Stimulated activated naive CD8-positive, alpha-beta T cell treated with anti-CD3 and anti-CD28 coated beads, Interleukin-15, Interleukin-2, amounts not matched to agents 100 U/mL and 50 U/mL, for 24 hours (primary cell): ENCODE measurements at regions not wholly inside any gene's neighbourhood (a gene's known extent, or its start where the extent isn't known, plus 50 kb on each side); places are given as distances from the start of the nearest gene placed in this dataset.
"Not testable (repeated sequence)": the region's sequence is repeated elsewhere in the genome, so short reads cannot be mapped to it uniquely, and the experiment has no call there.

Experiments used
- ATAC-seq: fragments of 150-1000 bp; cut with Tn5 transposase; one replicate; pipeline ENCODE4 v1.10.0; 2021
- DNase-seq: peaks from one replicate; pipeline ENCODE4 v3.0.0; 2021

DNA sequence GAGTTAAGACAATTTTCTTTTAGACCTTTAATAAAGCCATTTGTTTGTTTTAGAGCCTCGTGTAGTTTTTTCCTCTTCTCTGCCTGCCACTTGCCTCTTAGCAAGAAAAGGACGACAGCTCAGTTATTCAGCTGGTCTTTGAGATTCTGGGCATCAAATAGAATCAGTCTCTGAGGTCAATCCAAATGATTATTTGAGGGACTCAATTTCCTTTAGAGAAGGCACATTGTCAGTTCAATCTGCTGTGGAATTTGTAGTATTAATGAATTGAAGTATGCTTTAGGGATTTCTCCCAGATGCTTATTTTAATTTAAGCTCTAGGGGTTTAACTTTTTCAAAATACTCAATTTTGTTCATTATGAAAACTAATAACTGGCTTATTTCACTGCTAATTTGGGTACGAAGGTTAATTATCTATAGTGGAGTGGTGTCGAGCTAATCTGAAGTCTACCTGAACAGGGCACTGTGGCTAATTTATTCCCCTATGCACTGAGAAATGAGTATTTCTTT lies 841.2 kb upstream of the AUTS2 start:
- no peak for DNase-seq

DNA sequence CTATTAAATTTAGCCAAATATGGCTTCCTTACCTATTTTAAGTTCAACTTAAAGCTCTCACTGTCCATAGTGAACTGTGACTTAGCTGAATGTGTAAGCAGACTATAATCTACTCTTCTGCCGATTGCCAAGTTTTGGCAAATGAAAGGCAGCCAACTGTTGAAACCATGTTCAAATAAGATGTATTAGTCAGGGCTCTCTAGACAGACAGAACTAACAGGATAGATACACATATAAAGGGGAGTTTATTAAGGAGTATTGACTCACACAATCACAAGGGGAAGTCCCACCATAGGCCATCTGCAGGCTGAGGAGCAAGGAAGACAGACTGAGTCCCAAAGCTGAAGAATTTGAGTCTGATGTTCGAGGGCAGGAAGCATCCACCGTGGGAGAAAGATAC lies 837.7 kb upstream of the AUTS2 start:
- ATAC-seq: no peak
- DNase-seq: no peak

More for the DNA sequence above, 841.2 kb upstream of the AUTS2 start:
- ATAC-seq: no peak

- DNase-seq (no peak), ATAC-seq (no peak)
Measured at GRCh38 chr7:68767462-68767861, 830.8 kb upstream of the AUTS2 start.

DNA sequence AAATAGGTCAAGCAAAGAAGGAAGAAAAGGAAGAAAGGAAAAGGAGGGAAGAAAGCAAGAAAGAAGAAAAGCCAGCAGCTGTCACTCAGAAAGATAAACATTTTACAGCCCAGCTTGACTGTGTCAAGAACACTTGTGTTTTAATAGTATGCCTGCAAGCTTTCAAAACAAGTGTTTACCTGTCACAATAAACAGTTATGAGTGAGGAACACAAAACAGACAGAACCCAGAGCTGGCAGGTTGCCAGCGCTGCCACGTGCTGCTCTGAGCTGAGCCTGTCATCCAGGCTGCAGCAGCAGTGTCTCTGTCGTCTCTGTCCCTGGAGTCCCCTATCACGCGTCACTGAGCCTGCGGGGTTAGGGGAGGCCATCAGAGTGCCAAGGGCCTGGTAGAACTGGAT lies 827.6 kb upstream of the AUTS2 start:
- ATAC-seq: no peak
- DNase-seq: no peak

DNA sequence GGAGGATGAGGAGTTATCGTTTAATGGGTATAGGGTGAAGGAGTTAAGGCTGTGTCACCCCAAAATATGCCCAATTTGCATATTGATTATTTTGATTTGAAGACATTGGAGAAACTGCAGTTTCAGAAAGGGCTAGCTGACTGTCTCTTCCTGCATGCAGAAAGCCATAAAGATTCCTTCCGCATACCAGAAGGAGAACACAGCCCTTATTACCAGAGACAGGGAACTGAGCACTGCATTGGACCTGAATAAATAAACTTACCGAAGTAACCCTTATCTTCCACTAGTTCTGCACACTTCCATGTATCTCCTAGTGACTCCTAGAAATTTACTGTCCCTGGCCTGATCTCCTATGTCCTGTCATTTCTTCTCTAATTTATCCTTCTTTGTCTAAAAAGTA lies 821.9 kb upstream of the AUTS2 start:
- no peak for DNase-seq
- no peak for ATAC-seq

- no peak for DNase-seq
- no peak for ATAC-seq
Measured at GRCh38 chr7:68783684-68784083, 814.6 kb upstream of the AUTS2 start.

DNA sequence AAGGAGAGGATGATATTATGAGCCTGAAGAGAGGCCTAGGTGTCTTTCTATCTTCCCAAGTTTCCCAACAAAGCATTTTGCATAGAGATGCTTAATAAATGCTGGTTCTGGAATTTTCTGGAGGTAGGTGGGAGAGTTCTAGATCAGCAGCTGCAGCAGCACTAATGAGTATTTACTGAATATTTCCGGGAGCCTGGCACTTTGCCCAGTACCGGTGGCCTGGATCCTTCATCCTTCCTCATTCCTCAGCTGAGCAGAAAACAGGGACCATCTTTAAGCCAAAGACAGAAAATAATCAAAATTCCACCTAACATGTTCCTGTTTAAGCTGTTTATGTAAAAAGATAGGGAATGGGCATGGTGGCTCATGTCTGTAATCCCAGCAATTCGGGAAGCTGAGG lies 813.2 kb upstream of the AUTS2 start:
- ATAC-seq (no peak), DNase-seq (no peak)

GRCh38 chr7:68787566-68787965 lies 810.7 kb upstream of the AUTS2 start:
- DNase-seq (no peak), ATAC-seq (no peak)

GRCh38 chr7:68788529-68788928 lies 809.7 kb upstream of the AUTS2 start:
- ATAC-seq, DNase-seq: not testable (repeated sequence)

GRCh38 chr7:68789597-68789996 lies 808.7 kb upstream of the AUTS2 start:
- ATAC-seq (no peak), DNase-seq (no peak)

DNA sequence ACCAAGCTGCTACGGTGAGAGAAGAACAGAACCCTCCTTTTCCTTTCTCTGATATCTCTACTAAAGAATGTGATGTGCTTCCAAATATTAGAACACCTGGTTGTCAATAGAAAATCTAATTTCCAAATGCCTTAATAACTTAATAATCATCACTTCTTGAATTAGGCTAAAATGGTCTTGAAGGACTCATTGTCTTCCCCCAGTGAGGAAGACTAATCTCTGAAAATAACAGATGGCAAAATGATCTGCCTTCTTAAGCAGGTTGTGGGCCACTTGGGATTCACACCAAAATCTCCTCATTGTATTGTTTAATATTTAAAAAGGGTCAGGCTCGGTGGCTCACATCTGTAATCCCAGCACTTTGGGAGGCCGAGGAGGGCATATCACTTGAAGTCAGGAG lies 805.9 kb upstream of the AUTS2 start:
- ATAC-seq (no peak), DNase-seq (no peak)

- ATAC-seq (no peak), DNase-seq (no peak)
Measured at GRCh38 chr7:68793513-68793912, 804.8 kb upstream of the AUTS2 start.

- DNase-seq: no peak
- ATAC-seq: no peak
Measured at GRCh38 chr7:68800316-68800715, 798.0 kb upstream of the AUTS2 start.

- DNase-seq (no peak), ATAC-seq (no peak)
Measured at GRCh38 chr7:68805159-68805558, 793.1 kb upstream of the AUTS2 start.

DNA sequence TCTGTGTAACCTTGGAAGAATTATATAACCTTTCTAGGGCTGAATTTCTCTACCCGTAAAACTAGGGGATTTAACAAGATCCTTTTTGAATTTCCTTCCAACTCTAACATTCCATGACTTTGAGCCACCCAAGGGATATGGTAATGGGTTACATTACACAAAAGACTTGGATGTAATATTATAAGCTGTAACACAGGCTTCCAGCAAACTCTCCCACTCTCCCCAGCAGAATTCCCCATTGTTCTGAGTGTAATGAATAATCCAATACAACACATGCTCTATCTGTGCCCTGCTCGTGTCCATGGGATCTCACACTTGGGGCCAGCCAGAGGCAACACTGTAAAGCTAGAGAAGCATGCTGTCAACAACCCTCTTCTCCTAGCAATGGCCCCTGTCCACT lies 790.6 kb upstream of the AUTS2 start:
- ATAC-seq (no peak), DNase-seq (no peak)

- ATAC-seq: no peak
- DNase-seq: no peak
Measured at GRCh38 chr7:68813551-68814080, 784.7 kb upstream of the AUTS2 start.

- DNase-seq (no peak), ATAC-seq (no peak)
Measured at GRCh38 chr7:68816491-68816890, 781.8 kb upstream of the AUTS2 start.

DNA sequence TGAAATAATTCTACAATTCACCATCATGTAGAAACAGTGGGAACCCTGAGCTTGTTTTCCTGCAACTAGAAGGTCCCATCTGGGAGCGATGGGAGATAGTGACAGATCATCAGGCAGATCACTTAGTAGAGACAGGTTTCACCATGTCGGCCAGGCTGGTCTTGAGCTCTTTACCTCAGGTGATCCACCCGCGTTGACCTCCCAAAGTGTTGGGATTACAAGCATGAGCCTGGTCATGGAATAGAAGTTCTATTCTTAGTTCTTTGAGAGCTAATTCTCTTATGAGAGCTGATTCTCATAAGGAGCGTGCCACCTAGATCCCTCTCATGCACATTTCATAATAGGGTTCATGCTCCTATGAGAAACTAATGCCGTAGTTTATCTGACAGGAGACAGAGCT lies 778.0 kb upstream of the AUTS2 start:
- no peak for ATAC-seq
- DNase-seq: no peak

DNA sequence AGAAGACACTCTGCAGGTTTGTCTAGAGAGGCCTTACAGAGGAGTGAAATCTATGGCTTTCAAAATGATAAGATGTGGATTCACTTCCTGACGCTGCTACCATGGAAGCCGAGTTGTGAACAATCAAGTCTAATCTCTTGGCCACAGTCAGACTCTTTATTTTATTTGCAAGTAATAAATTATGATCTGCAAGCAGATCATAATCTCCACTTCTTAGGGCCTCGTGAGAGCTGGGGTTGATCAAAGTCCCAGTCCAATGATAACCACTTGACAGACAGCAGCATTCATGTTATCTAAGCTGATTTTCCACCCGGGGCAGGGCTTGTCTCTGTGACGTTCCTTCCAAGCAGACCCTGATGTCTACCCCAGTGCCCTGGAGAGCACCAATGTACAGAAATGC lies 776.4 kb upstream of the AUTS2 start:
- no peak for ATAC-seq
- no peak for DNase-seq

- no peak for DNase-seq
- no peak for ATAC-seq
Measured at GRCh38 chr7:68823996-68824780, 774.1 kb upstream of the AUTS2 start.

- DNase-seq (no peak), ATAC-seq (no peak)
Measured at GRCh38 chr7:68828575-68828974, 769.7 kb upstream of the AUTS2 start.

- DNase-seq: no peak
- no peak for ATAC-seq
Measured at GRCh38 chr7:68833422-68833821, 764.9 kb upstream of the AUTS2 start.

- ATAC-seq (no peak), DNase-seq (no peak)
Measured at GRCh38 chr7:68839014-68839413, 759.3 kb upstream of the AUTS2 start.

DNA sequence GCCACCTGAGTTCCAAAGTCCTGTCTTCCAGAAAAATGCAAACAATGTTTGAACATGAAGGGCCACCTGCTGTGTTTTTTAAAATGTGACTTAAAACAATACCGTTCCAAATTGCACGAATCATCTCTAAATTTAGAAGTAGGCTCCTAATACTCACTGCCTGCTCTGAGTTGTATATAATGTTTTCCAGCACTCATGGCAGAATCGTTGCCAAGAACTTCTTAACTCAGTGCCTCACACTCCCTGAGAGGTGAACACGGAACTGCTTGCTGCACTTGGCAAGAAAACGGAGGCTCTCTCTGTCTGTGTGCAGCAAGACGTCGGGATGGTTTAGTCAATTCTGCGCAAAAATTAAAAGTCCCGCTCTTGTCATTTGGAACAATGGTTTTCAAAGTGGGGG lies 757.3 kb upstream of the AUTS2 start:
- DNase-seq (no peak), ATAC-seq (no peak)
